Loucy (cell line): ENCODE measurements at regions not wholly inside any gene's neighbourhood (a gene's known extent, or its start where the extent isn't known, plus 50 kb on each side); places are given as distances from the start of the nearest gene placed in this dataset.

Source experiments
- H2AFZ ChIP-seq: fragments of 200-600 bp; sonication (generic); 2 replicates; pipeline ENCODE4 v1.6.0; 2016; ENCODE audit warnings: antibody characterized with exemption, mild to moderate bottlenecking, low read length, moderate library complexity
- H3F3A ChIP-seq: fragments of 200-600 bp; 2 replicates; pipeline ENCODE4 v1.6.0; 2016; ENCODE audit warnings: antibody characterized with exemption, low read depth, mild to moderate bottlenecking
- H3K27me3 ChIP-seq: fragments of 200-600 bp; sonication (generic); 2 replicates; pipeline ENCODE4 v1.6.1; 2014; ENCODE audit warnings: low read length, mild to moderate bottlenecking; ENCODE audit not compliant: insufficient read depth, poor library complexity, severe bottlenecking
- H3K36me3 ChIP-seq: fragments of 200-600 bp; sonication (generic); 2 replicates; pipeline ENCODE4 v1.6.1; 2016; ENCODE audit warnings: low read length; ENCODE audit not compliant: insufficient read depth
- H3K4me1 ChIP-seq: fragments of 200-600 bp; sonication (generic); 2 replicates; pipeline ENCODE4 v1.5.1; 2014; ENCODE audit warnings: low read length, mild to moderate bottlenecking; ENCODE audit not compliant: insufficient read depth, poor library complexity, severe bottlenecking
- H3K4me2 ChIP-seq: fragments of 200-600 bp; sonication (generic); 2 replicates; pipeline ENCODE4 v1.6.0; 2014; ENCODE audit warnings: antibody characterized with exemption, low read length, low read depth, mild to moderate bottlenecking; ENCODE audit not compliant: poor library complexity, severe bottlenecking
- H3K4me3 ChIP-seq: fragments of 200-600 bp; sonication (generic); 2 replicates; pipeline ENCODE4 v1.5.1; 2014; ENCODE audit warnings: low read length, mild to moderate bottlenecking, mixed read lengths; ENCODE audit not compliant: poor library complexity, severe bottlenecking
- H3K79me2 ChIP-seq: fragments of 200-600 bp; sonication (generic); 2 replicates; pipeline ENCODE4 v1.6.1; 2014; ENCODE audit warnings: low read length; ENCODE audit not compliant: insufficient read depth
- H3K9ac ChIP-seq: fragments of 200-600 bp; sonication (generic); 2 replicates; pipeline ENCODE4 v1.6.0; 2014; ENCODE audit warnings: mild to moderate bottlenecking, low read depth, low read length, moderate library complexity; ENCODE audit not compliant: poor library complexity, severe bottlenecking
- H3K9me2 ChIP-seq: fragments of 200-600 bp; sonication (generic); replicated peaks from 2 replicates; pipeline ENCODE4 v1.6.1; 2016; ENCODE audit warnings: low read depth, low read length, mixed read lengths
- H3K9me3 ChIP-seq: fragments of 200-600 bp; sonication (generic); 2 replicates; pipeline ENCODE4 v1.6.1; 2014; ENCODE audit warnings: mild to moderate bottlenecking, antibody characterized with exemption, low read length, low read depth; ENCODE audit not compliant: insufficient read depth
- H4K20me1 ChIP-seq: fragments of 200-600 bp; sonication (generic); 2 replicates; pipeline ENCODE4 v1.6.0; 2014; ENCODE audit warnings: antibody characterized with exemption, low read length, mild to moderate bottlenecking; ENCODE audit not compliant: insufficient read depth, poor library complexity, severe bottlenecking
- CTCF ChIP-seq: fragments of 200-600 bp; sonication (generic); conservative IDR thresholded peaks from 2 replicates; pipeline ENCODE4 v1.5.1; 2014; ENCODE audit warnings: mild to moderate bottlenecking, antibody characterized with exemption, low read length
- EZH2phosphoT487 ChIP-seq: fragments of 200-600 bp; IDR thresholded peaks from 2 replicates; pipeline ENCODE4 v1.6.1; 2018; ENCODE audit warnings: antibody characterized with exemption, mild to moderate bottlenecking, moderate library complexity, borderline replicate concordance

GRCh38 chr16:19935694-19936093, 51.0 kb upstream of the GPRC5B start:
- no peak overlapping the region for H3K4me3 ChIP-seq

More at GRCh38 chr16:19935694-19936093, 51.0 kb upstream of the GPRC5B start:
- Histone ChIP-seq H3K79me2 (no peaks in the 10 kb centered on the region), H3K36me3 (no peaks in the 10 kb centered on the region), H3K9me2 (no peaks in the 10 kb centered on the region), H3K4me1 (no peaks in the 10 kb centered on the region), H3K4me2 (no peak overlapping the region), H2AFZ (no peak overlapping the region), H4K20me1 (no peaks in the 10 kb centered on the region), H3K27me3 (no peaks in the 10 kb centered on the region), H3K9me3 (peaks cover 6% of the 10 kb centered on the region; the same call in 1 of the 2 replicates), H3F3A (no peaks in the 10 kb centered on the region), H3K9ac (no peak overlapping the region)
- no peak for TF ChIP-seq EZH2phosphoT487
- no peak for TF ChIP-seq CTCF
